ENCODE measurements at regions not wholly inside any gene's neighbourhood (a gene's known extent, or its start where the extent isn't known, plus 50 kb on each side); places are given as distances from the start of the nearest gene placed in this dataset.

- TF ChIP-seq CTCF (conservative IDR thresholded peaks at IDR 0.05 in 1 of 2, IDR thresholded peaks at IDR 0.05 in 1 of 2; ENCODE audit: low read depth in 1 of 2, low read length in 2 of 2) (no peak), EZH2 (IDR thresholded peaks at IDR 0.05; ENCODE audit: low read length, missing control alignments) (no peak)
These were observed 193.4 kb upstream of the PRSS58 start for GRCh38 chr7:142451296-142451695.
